ENCODE measurements at regions not wholly inside any gene's neighbourhood (a gene's known extent, or its start where the extent isn't known, plus 50 kb on each side); places are given as distances from the start of the nearest gene placed in this dataset.

GRCh38 chr16:85344502-85345128 is 232.3 kb upstream of the CIBAR2 start:
- no peak for DNase-seq (ENCODE audit: low read depth in 2 of 2)

GRCh38 chr16:85345129-85345639 is 232.9 kb upstream of the CIBAR2 start:
- no peak for DNase-seq (ENCODE audit: low read depth in 2 of 2)

GRCh38 chr16:85346404-85347212 is 234.3 kb upstream of the CIBAR2 start:
- DNase-seq (ENCODE audit: low read depth in 2 of 2), result no peak

- DNase-seq (ENCODE audit: low read depth in 2 of 2), result no peak
Measured at GRCh38 chr16:85347213-85347591, 234.9 kb upstream of the CIBAR2 start.

GRCh38 chr16:85348065-85348840 is 236.0 kb upstream of the CIBAR2 start:
- DNase-seq (ENCODE audit: low read depth in 2 of 2), result no peak

GRCh38 chr16:85348911-85349334 is 236.7 kb upstream of the CIBAR2 start:
- DNase-seq (ENCODE audit: low read depth in 2 of 2), result no peak

GRCh38 chr16:85349365-85350145 is 237.3 kb upstream of the CIBAR2 start:
- no peak for DNase-seq (ENCODE audit: low read depth in 2 of 2)

GRCh38 chr16:85350146-85350728 is 238.0 kb upstream of the CIBAR2 start:
- no peak for DNase-seq (ENCODE audit: low read depth in 2 of 2)

GRCh38 chr16:85350973-85351372 is 238.7 kb upstream of the CIBAR2 start:
- no peak for DNase-seq (ENCODE audit: low read depth in 2 of 2)

GRCh38 chr16:85353013-85353412 is 240.7 kb upstream of the CIBAR2 start:
- no peak for DNase-seq (ENCODE audit: low read depth in 2 of 2)

GRCh38 chr16:85353839-85354685 is 241.8 kb upstream of the CIBAR2 start:
- DNase-seq (ENCODE audit: low read depth in 2 of 2), result no peak

- DNase-seq (ENCODE audit: low read depth in 2 of 2), result no peak
Measured at GRCh38 chr16:85354686-85355514, 242.6 kb upstream of the CIBAR2 start.

GRCh38 chr16:85355515-85355837 is 243.2 kb upstream of the CIBAR2 start:
- DNase-seq (ENCODE audit: low read depth in 2 of 2), result no peak

GRCh38 chr16:85356157-85356556 is 243.9 kb upstream of the CIBAR2 start:
- DNase-seq (ENCODE audit: low read depth in 2 of 2), result no peak

GRCh38 chr16:85357323-85357722 is 245.1 kb upstream of the CIBAR2 start:
- no peak for DNase-seq (ENCODE audit: low read depth in 2 of 2)

- no peak for DNase-seq (ENCODE audit: low read depth in 2 of 2)
Measured at GRCh38 chr16:85357924-85358505, 245.7 kb upstream of the CIBAR2 start.

GRCh38 chr16:85358704-85359146 is 246.5 kb upstream of the CIBAR2 start:
- DNase-seq (ENCODE audit: low read depth in 2 of 2), result no peak

- no peak for DNase-seq (ENCODE audit: low read depth in 2 of 2)
Measured at GRCh38 chr16:85359147-85359822, 247.0 kb upstream of the CIBAR2 start.
